Left colon (tissue), 2 donors: ENCODE measurements at regions not wholly inside any gene's neighbourhood (a gene's known extent, or its start where the extent isn't known, plus 50 kb on each side); places are given as distances from the start of the nearest gene placed in this dataset.

Source experiments
- ATAC-seq: fragments of 200-7000 bp; cut with Tn5 transposase; one replicate; pipeline ENCODE4 v1.9.1; 2020; ENCODE audit warnings: mild to moderate bottlenecking, moderate library complexity
- DNase-seq, 2 donors: peaks; one replicate each; pipeline ENCODE4 v3.0.0-alpha.2; 2020
- intact Hi-C, 2 donors: fragments of 100-400 bp; cut with DNase I in 1 of 2; cut with micrococcal nuclease in 1 of 2; formaldehyde crosslinking; loops; one replicate each; pipeline versions ENCODE4 v1.11.2 to v1.14.0; 2022; cut with DNase I, micrococcal nuclease
- donor health status: DM: no; HTN: no; CAD: no.
- donor health status: DM: yes; HTN: yes; CAD: no.

GRCh38 chr1:29499104-29499650 is 262.9 kb downstream of the PTPRU start:
- DNase-seq, result no peak
- no peak for ATAC-seq
- intact Hi-C loops, result no loop called here

DNA sequence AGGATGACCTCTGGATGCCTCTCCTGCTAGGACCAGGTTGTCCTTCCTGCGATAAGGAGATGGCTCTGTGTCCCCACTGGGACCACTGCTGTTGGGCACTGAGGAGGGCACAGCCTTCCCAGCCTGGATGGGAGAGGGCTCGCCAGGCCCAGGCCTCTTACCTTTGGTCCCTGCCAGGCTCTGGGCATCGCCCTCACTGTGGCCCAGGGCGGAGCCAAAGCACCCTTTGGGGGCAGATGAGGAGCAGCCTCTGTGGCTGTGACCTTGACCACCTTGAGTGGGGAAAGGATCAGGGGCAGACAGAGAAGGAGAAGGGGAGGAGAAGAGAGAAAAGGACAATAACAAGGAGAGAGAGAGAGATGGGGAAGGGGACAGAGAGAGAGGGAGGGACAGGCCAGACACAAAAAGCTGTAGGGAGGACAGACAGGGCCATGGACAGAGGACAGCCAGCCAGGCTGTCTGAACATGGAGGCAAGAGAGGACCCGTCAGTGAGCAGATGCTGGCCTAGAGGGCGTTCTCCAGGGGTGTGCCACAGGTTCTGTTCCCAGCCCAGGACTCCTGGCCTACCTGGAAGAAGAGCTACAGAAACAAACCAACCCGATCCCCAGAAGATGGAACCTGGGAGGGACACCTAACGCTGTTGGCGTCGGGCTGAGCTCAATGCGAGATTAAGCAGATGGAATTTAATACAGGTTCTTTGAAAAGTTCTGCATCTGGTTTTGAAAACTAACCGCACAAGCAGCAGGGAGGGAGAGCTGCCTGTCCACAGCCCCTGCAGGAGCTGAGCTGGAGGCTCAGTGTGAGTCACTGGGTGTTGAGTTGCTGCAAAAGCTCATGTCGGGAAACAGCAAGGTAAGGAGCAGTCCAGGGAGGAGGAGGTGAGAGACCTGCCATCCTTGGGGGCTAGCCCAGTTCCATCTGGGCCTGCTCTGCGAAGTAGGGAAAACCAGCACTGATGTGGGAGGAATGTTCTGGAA is 262.1 kb downstream of the PTPRU start:
- ATAC-seq (no peak), DNase-seq (no peak)
- intact Hi-C loops, result no loop called here

GRCh38 chr1:29497395-29498125 is 261.2 kb downstream of the PTPRU start:
- intact Hi-C loops, result no loop called here
- no peak for ATAC-seq
- no peak for DNase-seq

DNA sequence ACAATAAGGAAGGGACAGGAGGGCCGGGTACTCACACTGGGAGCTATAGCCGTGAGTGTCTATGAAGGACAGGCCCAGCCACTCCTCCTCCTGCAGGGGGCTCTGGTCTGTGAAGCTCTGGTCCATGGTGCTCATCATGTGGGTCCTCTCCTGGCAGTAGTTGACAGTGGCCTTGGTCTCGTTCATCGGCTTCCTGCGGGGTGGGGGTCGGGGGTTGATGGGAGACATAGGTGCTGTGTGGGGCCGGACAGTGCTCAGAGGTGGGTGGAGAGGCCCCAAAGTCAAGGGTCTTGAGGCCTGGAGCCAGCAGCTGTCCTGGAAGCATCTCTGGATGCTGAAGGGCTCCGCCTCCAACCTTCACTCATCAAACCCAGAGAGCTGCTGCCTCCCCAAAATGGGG is 260.4 kb downstream of the PTPRU start:
- intact Hi-C loops, result no loop called here

DNA sequence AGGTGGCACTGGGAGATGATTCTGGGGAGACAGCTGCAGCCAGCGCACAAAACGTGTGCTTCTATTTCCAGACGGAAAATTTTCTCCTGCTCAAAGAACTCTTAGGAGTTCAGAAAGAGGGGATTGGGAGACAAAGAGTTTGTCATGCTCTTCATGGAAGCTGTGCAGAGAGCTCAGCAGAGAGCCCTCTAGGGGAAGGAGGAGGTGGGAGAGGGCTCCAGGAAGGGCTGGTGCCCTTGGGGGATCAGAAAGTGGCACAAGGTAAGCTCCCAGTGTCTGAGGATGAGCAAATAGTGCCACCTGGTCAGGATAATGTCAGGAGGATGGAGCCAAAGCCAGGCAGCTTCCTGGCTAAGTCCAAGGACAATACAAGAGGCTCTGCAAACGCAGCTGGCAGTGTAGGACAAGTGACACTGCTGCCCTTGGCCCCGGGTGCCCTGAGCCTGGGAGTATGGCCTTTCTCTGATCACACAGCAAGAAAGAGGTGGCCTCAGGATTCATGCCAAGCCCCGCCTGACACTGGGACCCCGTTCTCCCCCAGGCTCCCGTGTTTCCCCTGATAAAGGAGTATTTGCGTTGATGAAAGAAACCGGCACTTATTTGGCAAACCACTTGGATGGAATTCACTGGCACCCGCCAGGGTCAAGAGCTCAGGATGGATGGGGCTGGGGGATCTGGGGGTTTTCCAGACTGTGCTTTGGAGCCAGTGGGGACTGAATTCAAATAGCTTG is 254.0 kb downstream of the PTPRU start:
- intact Hi-C loops, result no loop called here
- DNase-seq (no peak), ATAC-seq (no peak)

More for the DNA sequence above, 260.4 kb downstream of the PTPRU start:
- DNase-seq, result no peak
- ATAC-seq, result no peak

- ATAC-seq (no peak), DNase-seq (no peak)
- intact Hi-C loops, result no loop called here
Observed at GRCh38 chr1:29489471-29489870, 253.1 kb downstream of the PTPRU start.

DNA sequence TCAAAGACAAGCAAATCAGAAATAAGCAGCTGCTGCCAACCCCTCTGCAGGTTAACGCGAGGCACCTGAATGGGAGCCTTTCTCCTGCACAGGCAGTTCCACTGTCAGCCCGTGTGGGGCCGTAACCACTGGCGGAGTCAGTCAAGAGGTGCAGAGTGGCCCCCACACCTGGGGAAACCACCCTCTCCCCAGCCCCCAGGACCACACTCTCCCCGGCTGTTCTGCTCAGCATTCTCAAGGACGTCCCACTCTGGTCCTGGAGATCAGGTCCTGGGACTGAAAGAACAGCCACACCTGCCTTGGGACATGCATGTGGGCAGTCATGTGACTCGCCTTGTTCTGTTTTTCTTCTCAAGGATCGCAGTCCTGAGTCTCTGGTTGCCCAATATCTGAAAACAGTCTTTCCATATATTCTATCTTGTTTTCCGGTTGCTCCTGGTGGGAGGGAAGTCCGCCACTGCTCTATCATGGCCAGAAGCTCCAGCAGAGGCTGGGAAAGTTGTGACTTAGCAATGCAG is 252.5 kb downstream of the PTPRU start:
- DNase-seq (no peak), ATAC-seq (no peak)
- intact Hi-C loops, result no loop called here

DNA sequence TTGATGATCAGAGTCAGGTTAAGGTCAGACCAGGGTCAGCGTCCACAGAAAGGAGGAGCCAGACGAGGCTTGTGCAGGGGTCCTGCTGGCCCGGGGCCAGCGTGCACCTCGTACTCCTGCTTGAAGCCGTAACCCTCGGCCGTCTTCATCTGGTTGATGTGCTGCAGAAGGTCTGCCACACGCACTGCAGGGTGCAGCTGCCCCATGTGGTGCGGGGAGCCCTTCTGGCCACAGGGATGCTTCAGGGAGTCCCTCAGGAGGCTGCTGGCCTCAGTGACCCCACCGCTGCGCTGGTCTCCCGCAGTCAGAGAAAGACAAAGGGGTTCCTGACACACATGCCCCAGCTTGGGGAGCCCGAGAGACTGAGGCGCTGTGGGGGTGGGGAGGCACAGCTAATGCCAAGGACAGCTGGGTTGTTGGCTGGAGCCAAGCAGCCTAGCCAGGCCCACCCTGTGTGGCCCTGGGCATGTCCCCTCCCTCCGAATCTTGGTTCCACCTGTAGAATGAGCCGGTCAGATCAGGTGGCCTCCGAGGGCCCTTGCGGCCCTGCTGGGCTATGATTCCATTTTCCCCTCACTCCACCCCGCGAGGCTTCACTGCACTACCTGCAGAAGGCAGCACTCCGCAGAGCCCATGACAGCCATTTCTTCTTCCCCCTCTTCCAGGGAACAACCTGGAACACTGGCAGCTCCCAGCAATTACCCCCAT is 251.9 kb downstream of the PTPRU start:
- intact Hi-C loops, result no loop called here
- DNase-seq (no peak), ATAC-seq (no peak)

GRCh38 chr1:29487291-29487690 is 251.0 kb downstream of the PTPRU start:
- ATAC-seq (no peak), DNase-seq (no peak)
- intact Hi-C loops, result no loop called here

DNA sequence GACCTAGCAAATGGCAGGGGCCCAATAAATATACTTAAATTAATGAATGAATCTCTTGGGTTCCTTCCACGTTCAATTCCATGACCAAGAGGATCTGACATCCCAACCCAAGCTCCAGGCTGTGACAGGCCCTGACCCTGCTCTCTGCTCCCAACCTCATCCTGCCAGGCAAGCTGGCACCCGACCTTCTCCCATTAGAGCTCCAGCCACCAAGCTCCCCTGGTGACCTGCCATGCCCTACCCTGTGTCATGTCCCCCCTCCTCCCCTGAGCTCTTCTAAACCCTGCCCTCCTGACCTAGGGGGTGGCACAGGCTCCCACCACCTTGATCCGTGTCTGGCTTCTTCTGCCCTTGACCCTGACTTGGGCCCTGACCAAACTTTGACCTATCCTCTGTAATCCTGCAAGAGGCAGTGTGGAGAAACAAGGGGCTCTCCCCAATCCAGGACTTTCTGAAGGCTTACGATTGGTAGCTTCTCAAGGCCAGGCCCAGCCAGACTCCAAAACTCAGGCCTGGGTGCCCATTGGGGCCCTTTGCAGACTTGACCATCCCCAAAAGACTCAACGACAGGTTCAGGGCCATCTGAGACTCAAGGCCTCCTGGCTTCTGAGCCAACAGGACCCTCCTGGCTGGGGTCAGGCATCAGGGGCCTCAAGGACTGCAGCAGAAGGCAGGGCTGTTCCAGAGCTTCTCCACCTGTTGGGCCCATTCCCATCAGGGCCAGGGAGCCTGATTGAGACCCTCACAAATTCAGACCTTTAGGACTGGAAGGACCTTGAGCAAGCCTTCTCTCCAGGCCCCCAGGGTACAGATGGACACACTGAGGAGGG is 249.0 kb downstream of the PTPRU start:
- no peak for DNase-seq
- intact Hi-C loops, result no loop called here
- no peak for ATAC-seq

GRCh38 chr1:29482991-29483390 is 246.7 kb downstream of the PTPRU start:
- DNase-seq (no peak), ATAC-seq (no peak)
- intact Hi-C loops, result no loop called here

DNA sequence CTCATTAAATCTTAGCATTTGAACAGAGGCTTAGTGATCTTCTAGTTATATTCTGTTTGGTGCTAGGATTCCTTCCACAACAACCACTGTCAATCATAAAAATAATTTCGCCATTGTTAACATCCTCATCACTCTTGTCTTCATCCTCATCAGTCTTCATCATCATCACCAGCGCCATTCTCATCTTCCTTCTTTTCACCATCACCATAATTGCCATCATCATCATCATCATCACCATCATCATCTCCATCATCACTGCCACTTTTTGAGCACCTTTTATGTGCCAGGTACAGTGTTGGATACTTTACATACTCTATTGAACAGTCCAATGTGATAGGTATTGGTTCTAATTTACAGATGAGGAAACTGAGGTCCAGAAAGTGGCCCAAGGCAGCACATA is 245.7 kb downstream of the PTPRU start:
- ATAC-seq, result no peak
- intact Hi-C loops, result no loop called here
- DNase-seq, result no peak

- DNase-seq, result no peak
- no peak for ATAC-seq
- intact Hi-C loops, result no loop called here
Observed at GRCh38 chr1:29481031-29481430, 244.7 kb downstream of the PTPRU start.

DNA sequence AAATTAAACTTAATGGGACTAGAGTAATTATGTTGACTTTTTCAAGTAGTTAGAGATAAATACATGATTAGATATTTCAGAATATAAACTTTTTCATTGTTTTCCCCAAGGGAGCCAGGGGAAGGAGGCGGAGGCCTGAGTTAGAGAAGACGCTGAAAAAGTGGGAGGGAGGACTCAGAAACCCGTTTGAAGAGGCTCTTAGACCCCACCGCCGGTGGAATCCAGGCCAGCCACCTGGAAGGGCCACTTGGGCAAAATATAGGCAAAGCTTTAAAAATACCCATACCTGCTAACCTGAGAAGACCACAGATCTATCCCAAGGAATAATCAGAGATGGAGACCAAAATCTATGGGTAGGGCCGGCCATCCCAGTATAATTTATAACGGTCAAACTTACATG is 242.6 kb downstream of the PTPRU start:
- DNase-seq (no peak), ATAC-seq (no peak)
- intact Hi-C loops, result no loop called here

- DNase-seq (no peak), ATAC-seq (no peak)
Observed at GRCh38 chr1:29478151-29478791, 241.9 kb downstream of the PTPRU start.

DNA sequence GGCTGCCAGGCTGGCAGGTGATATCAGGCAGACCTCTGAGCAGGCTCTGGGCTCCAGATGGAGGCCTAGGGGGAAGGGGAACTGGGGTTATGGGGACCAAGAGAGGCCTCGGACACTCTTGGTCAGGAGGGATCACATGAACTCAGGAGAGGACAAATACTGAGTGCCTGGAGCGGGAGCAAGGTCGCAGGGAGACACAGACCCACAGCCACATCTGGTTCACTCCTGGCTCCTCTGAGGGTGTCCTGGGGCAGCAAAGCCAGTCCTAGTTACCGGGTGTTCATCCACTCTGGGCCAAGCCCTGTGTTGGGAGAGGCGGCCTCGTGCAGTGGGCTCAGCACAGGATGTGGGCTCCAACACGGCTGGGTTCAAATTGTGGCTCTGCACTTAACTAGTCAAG is 239.0 kb downstream of the PTPRU start:
- ATAC-seq, result no peak
- no peak for DNase-seq

More at GRCh38 chr1:29478151-29478791, 241.9 kb downstream of the PTPRU start:
- intact Hi-C loops, result no loop called here

More for the DNA sequence above, 239.0 kb downstream of the PTPRU start:
- intact Hi-C loops, result no loop called here
